ENCODE measurements at regions not wholly inside any gene's neighbourhood (a gene's known extent, or its start where the extent isn't known, plus 50 kb on each side); places are given as distances from the start of the nearest gene placed in this dataset.
"Not testable (repeated sequence)": the region's sequence is repeated elsewhere in the genome, so short reads cannot be mapped to it uniquely, and the experiment has no call there.

- ATAC-seq (no peak), DNase-seq (ENCODE audit: low read depth, low spot score) (no peak)
- H3K9me3 ChIP-seq (ENCODE audit: control insufficient read depth, insufficient read depth, low read depth, low read length): no peaks in the 10 kb centered on the region
- ChIA-PET CTCF (no interaction called here), POLR2A (no interaction called here)
- no peaks in the 10 kb centered on the region for H3K4me1 ChIP-seq (ENCODE audit: control insufficient read depth, insufficient read depth, low read length)
- H3K36me3 ChIP-seq (ENCODE audit: control insufficient read depth, insufficient read depth, low read length): no peaks in the 10 kb centered on the region
- in situ Hi-C loops (cut with HindIII; ENCODE audit: low pct_unique_long_range_greater_than_20kb, low sequenced_read_pairs) (no loop called here), intact Hi-C loops (cut with micrococcal nuclease; ENCODE audit: unreplicated experiment) (no loop called here)
- no peak overlapping the region for H3K27ac ChIP-seq (ENCODE audit: low read length)
- H3K27me3 ChIP-seq (ENCODE audit: control insufficient read depth, insufficient read depth, low read length): no peaks in the 10 kb centered on the region
- H3K4me3 ChIP-seq (ENCODE audit: low read depth in 2 of 2, low read length in 2 of 2): no peak overlapping the region
- BruUV-seq (replicated peaks): no TSS peak
- TF ChIP-seq SIN3A (IDR thresholded peaks at IDR 0.05; ENCODE audit: borderline replicate concordance, insufficient read depth, low read depth, low read length) (no peak), TCF7L2 (IDR thresholded peaks at IDR 0.05; ENCODE audit: low read depth, low read length) (no peak), REST (IDR thresholded peaks at IDR 0.05; ENCODE audit: insufficient read depth in 1 of 2, low read depth in 2 of 2, low read length in 1 of 2) (no peak), CTCF (IDR thresholded peaks at IDR 0.05) (no peak), POLR2AphosphoS5 (IDR thresholded peaks at IDR 0.05; ENCODE audit: low read depth, low read length) (no peak)
Measured at GRCh38 chr3:89032346-89033013, 74.9 kb upstream of the EPHA3 start.

- ATAC-seq; H3K4me1 ChIP-seq (ENCODE audit: control insufficient read depth, insufficient read depth, low read length); H3K27me3 ChIP-seq (ENCODE audit: control insufficient read depth, insufficient read depth, low read length); intact Hi-C loops (cut with micrococcal nuclease; ENCODE audit: unreplicated experiment); in situ Hi-C loops (cut with HindIII; ENCODE audit: low pct_unique_long_range_greater_than_20kb, low sequenced_read_pairs); H3K36me3 ChIP-seq (ENCODE audit: control insufficient read depth, insufficient read depth, low read length); POLR2A ChIA-PET; H3K27ac ChIP-seq (ENCODE audit: low read length); BruUV-seq (replicated peaks); H3K9me3 ChIP-seq (ENCODE audit: control insufficient read depth, insufficient read depth, low read depth, low read length); DNase-seq (ENCODE audit: low read depth, low spot score); CTCF ChIA-PET; H3K4me3 ChIP-seq (ENCODE audit: low read depth in 2 of 2, low read length in 2 of 2): not testable (repeated sequence)
Measured at GRCh38 chr3:89034723-89035122, 72.7 kb upstream of the EPHA3 start.

GRCh38 chr3:89038869-89039268 lies 68.6 kb upstream of the EPHA3 start:
- intact Hi-C loops (cut with micrococcal nuclease; ENCODE audit: unreplicated experiment) (no loop called here), in situ Hi-C loops (cut with HindIII; ENCODE audit: low pct_unique_long_range_greater_than_20kb, low sequenced_read_pairs) (no loop called here)
- Histone ChIP-seq H3K27ac (ENCODE audit: low read length) (no peak overlapping the region), H3K4me1 (ENCODE audit: control insufficient read depth, insufficient read depth, low read length) (no peaks in the 10 kb centered on the region), H3K4me3 (ENCODE audit: low read depth in 2 of 2, low read length in 2 of 2) (no peak overlapping the region), H3K36me3 (ENCODE audit: control insufficient read depth, insufficient read depth, low read length) (no peaks in the 10 kb centered on the region), H3K9me3 (ENCODE audit: control insufficient read depth, insufficient read depth, low read depth, low read length) (no peaks in the 10 kb centered on the region), H3K27me3 (ENCODE audit: control insufficient read depth, insufficient read depth, low read length) (no peaks in the 10 kb centered on the region)
- no peak for TF ChIP-seq REST (IDR thresholded peaks at IDR 0.05; ENCODE audit: insufficient read depth in 1 of 2, low read depth in 2 of 2, low read length in 1 of 2)
- no peak for TF ChIP-seq TCF7L2 (IDR thresholded peaks at IDR 0.05; ENCODE audit: low read depth, low read length)
- TF ChIP-seq SIN3A (IDR thresholded peaks at IDR 0.05; ENCODE audit: borderline replicate concordance, insufficient read depth, low read depth, low read length): no peak
- no peak for TF ChIP-seq POLR2AphosphoS5 (IDR thresholded peaks at IDR 0.05; ENCODE audit: low read depth, low read length)
- TF ChIP-seq CTCF (IDR thresholded peaks at IDR 0.05): no peak
- ATAC-seq: no peak
- no TSS peak for BruUV-seq (replicated peaks)
- DNase-seq (ENCODE audit: low read depth, low spot score): no peak
- CTCF ChIA-PET: no interaction called here
- POLR2A ChIA-PET: no interaction called here

Measured in Panc1 (cell line).